SU-DHL-6 (cell line): ENCODE measurements at regions not wholly inside any gene's neighbourhood (a gene's known extent, or its start where the extent isn't known, plus 50 kb on each side); places are given as distances from the start of the nearest gene placed in this dataset.

Experiments used
- CTCF ChIP-seq: fragments of 200-600 bp; sonication (generic); IDR thresholded peaks from one replicate; pipeline ENCODE4 v1.5.1; 2017; ENCODE audit warnings: antibody characterized with exemption, mild to moderate bottlenecking, low read length, moderate library complexity; ENCODE audit not compliant: insufficient read depth, poor library complexity, severe bottlenecking
- EZH2phosphoT487 ChIP-seq: fragments of 200-600 bp; sonication (generic), shearing (Covaris generic); conservative IDR thresholded peaks from 2 replicates; pipeline ENCODE4 v1.6.1; 2018; ENCODE audit warnings: mild to moderate bottlenecking, antibody characterized with exemption, low read length, moderate library complexity, mixed read lengths

DNA sequence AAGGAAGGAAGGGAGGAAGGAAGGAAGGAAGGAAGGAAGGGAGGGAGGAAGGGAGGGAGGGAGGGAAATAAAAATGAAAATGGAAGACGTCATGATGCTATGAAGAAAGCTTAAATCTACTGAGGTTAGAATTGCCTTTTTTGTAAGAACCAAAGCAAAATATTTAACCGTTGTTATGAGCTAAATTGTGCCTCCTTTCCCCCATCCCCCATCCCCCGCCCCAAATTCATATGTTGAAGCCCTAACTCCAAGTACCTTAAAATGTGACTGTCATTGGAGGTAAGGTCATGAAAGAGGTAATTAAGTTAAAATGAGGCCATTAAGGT lies 80.1 kb upstream of the CXADR start:
- no peak for TF ChIP-seq EZH2phosphoT487
- no peak for TF ChIP-seq CTCF
